NCI-H774 (cell line): ENCODE measurements at regions not wholly inside any gene's neighbourhood (a gene's known extent, or its start where the extent isn't known, plus 50 kb on each side); places are given as distances from the start of the nearest gene placed in this dataset.
"Not testable (repeated sequence)": the region's sequence is repeated elsewhere in the genome, so short reads cannot be mapped to it uniquely, and the experiment has no call there.

ENCODE experiments used
- DNase-seq: peaks from one replicate; lab custom pipeline; 2025; lab: John Stamatoyannopoulos, UW

- DNase-seq: peak; percentile 43
Observed at GRCh38 chr6:103326760-103327757, 1532.7 kb downstream of the HACE1 start.

GRCh38 chr6:103313432-103313831, 1546.3 kb downstream of the HACE1 start:
- no peak for DNase-seq

GRCh38 chr6:103294376-103294775, 1565.3 kb downstream of the HACE1 start:
- not testable (repeated sequence) for DNase-seq

- no peak for DNase-seq
Observed at GRCh38 chr6:103284835-103285234, 1574.9 kb downstream of the HACE1 start.

GRCh38 chr6:103280417-103280816, 1579.3 kb downstream of the HACE1 start:
- DNase-seq: no peak

- DNase-seq: no peak
Observed at GRCh38 chr6:103277936-103278335, 1581.8 kb downstream of the HACE1 start.

GRCh38 chr6:103273048-103273447, 1586.7 kb downstream of the HACE1 start:
- no peak for DNase-seq

GRCh38 chr6:103269581-103269980, 1590.1 kb downstream of the HACE1 start:
- no peak for DNase-seq

GRCh38 chr6:103268335-103268734, 1591.4 kb downstream of the HACE1 start:
- DNase-seq: no peak

GRCh38 chr6:103264020-103264419, 1595.7 kb downstream of the HACE1 start:
- no peak for DNase-seq

GRCh38 chr6:103255132-103255531, 1604.6 kb downstream of the HACE1 start:
- no peak for DNase-seq

- DNase-seq: no peak
Observed at GRCh38 chr6:103236923-103237322, 1622.8 kb downstream of the HACE1 start.

GRCh38 chr6:103231181-103231580, 1628.5 kb downstream of the HACE1 start:
- DNase-seq: no peak

- no peak for DNase-seq
Observed at GRCh38 chr6:103215847-103216246, 1643.9 kb downstream of the HACE1 start.

- DNase-seq: no peak
Observed at GRCh38 chr6:103210686-103211085, 1649.0 kb downstream of the HACE1 start.

GRCh38 chr6:103198386-103198785, 1661.3 kb downstream of the HACE1 start:
- no peak for DNase-seq

GRCh38 chr6:103193413-103193812, 1666.3 kb downstream of the HACE1 start:
- DNase-seq: no peak

GRCh38 chr6:103191391-103192093, 1668.2 kb downstream of the HACE1 start:
- no peak for DNase-seq

- no peak for DNase-seq
Observed at GRCh38 chr6:103184776-103185175, 1674.9 kb downstream of the HACE1 start.

GRCh38 chr6:103183831-103184411, 1675.8 kb downstream of the HACE1 start:
- DNase-seq: no peak

GRCh38 chr6:103178193-103178592, 1681.5 kb downstream of the HACE1 start:
- no peak for DNase-seq

- no peak for DNase-seq
Observed at GRCh38 chr6:103177791-103178190, 1681.9 kb downstream of the HACE1 start.

- DNase-seq: no peak
Observed at GRCh38 chr6:103175056-103175455, 1684.7 kb downstream of the HACE1 start.
